OCI-LY3 (cell line): ENCODE measurements at regions not wholly inside any gene's neighbourhood (a gene's known extent, or its start where the extent isn't known, plus 50 kb on each side); places are given as distances from the start of the nearest gene placed in this dataset.

Experiments
- H2AFZ ChIP-seq: fragments of 200-600, 300-600 bp; shearing (Covaris generic); 2 replicates; pipeline ENCODE4 v1.6.0; 2014; ENCODE audit warnings: antibody characterized with exemption, low read depth, low read length
- H3K27ac ChIP-seq: fragments of 200-600, 300-600 bp; sonication (generic); 2 replicates; pipeline ENCODE4 v1.5.1; 2014; ENCODE audit warnings: mild to moderate bottlenecking, low read length, moderate library complexity, mixed read lengths
- H3K27me3 ChIP-seq: fragments of 200-600, 300-600 bp; sonication (generic); 2 replicates; pipeline ENCODE4 v1.6.1; 2014; ENCODE audit warnings: low read depth, low read length, mixed read lengths
- H3K36me3 ChIP-seq: fragments of 200-600, 300-600 bp; sonication (generic); replicated peaks from 2 replicates; pipeline ENCODE3; 2014; ENCODE audit warnings: low read depth, low read length, mixed read lengths
- H3K4me1 ChIP-seq: fragments of 300-600, 200-600 bp; sonication (generic); 2 replicates; pipeline ENCODE4 v1.6.1; 2014; ENCODE audit warnings: low read length, mixed read lengths
- H3K4me2 ChIP-seq: fragments of 200-600, 300-600 bp; sonication (generic); 2 replicates; pipeline ENCODE4 v1.6.1; 2014; ENCODE audit warnings: low read length, mixed read lengths
- H3K4me3 ChIP-seq: fragments of 300-600, 200-600 bp; sonication (generic); 2 replicates; pipeline ENCODE4 v1.5.1; 2014; ENCODE audit warnings: antibody characterized with exemption, mild to moderate bottlenecking, low read length, moderate library complexity
- H3K79me2 ChIP-seq: fragments of 300-600, 200-600 bp; shearing (Covaris generic); 2 replicates; pipeline ENCODE4 v1.6.1; 2014; ENCODE audit warnings: mild to moderate bottlenecking, low read length, mixed read lengths
- H3K9ac ChIP-seq: fragments of 300-600, 200-600 bp; shearing (Covaris generic); 2 replicates; pipeline ENCODE4 v1.6.0; 2014; ENCODE audit warnings: mild to moderate bottlenecking, low read length, moderate library complexity
- H3K9me3 ChIP-seq: fragments of 200-600, 300-600 bp; shearing (Covaris generic); 2 replicates; pipeline ENCODE4 v1.6.1; 2014; ENCODE audit warnings: low read length, mixed read lengths; ENCODE audit not compliant: insufficient read depth
- H4K20me1 ChIP-seq: fragments of 200-600, 300-600 bp; sonication (generic); 2 replicates; pipeline ENCODE4 v1.6.1; 2016; ENCODE audit warnings: low read length, mixed read lengths; ENCODE audit not compliant: insufficient read depth
- EZH2phosphoT487 ChIP-seq: fragments of 200-600 bp; shearing (Covaris generic); IDR thresholded peaks from 2 replicates; pipeline ENCODE4 v1.6.1; 2018; ENCODE audit warnings: antibody characterized with exemption, mixed run types, low read depth
- TF ChIP-seq, protein P1 (sequence below): fragments of 200-600, 300-600 bp; sonication (generic); IDR thresholded peaks from 2 replicates; pipeline ENCODE4 v1.5.1; 2014; ENCODE audit warnings: antibody characterized with exemption, low read length, low read depth

DNA sequence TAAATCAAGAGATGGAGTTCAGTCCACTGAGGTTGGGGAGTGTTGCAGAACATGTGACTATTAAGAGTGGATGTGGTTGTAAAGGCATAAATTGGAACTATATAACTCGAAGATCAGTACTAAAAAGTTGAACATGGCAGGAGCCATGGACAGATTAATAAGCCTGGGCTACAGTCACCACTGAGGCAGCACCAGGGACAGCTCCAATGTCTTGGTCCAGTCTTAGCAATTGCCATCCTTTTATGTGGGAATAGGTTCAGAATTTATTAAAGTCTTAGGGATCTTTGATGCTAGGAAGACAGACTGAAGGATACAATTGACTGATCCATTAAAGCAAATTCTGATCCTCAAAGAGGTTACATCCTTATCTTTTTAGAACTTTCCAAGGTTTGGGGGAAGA, 156.6 kb downstream of the ADRA2A start:
- Histone ChIP-seq H3K4me2 (no peak overlapping the region), H3K27me3 (no peaks in the 10 kb centered on the region), H2AFZ (no peak overlapping the region), H3K36me3 (no peaks in the 10 kb centered on the region), H3K9ac (no peak overlapping the region), H3K4me1 (no peaks in the 10 kb centered on the region), H3K79me2 (no peaks in the 10 kb centered on the region), H3K27ac (no peak overlapping the region), H3K4me3 (no peak overlapping the region), H4K20me1 (no peaks in the 10 kb centered on the region), H3K9me3 (no peaks in the 10 kb centered on the region)
- TF ChIP-seq, protein P1, sequence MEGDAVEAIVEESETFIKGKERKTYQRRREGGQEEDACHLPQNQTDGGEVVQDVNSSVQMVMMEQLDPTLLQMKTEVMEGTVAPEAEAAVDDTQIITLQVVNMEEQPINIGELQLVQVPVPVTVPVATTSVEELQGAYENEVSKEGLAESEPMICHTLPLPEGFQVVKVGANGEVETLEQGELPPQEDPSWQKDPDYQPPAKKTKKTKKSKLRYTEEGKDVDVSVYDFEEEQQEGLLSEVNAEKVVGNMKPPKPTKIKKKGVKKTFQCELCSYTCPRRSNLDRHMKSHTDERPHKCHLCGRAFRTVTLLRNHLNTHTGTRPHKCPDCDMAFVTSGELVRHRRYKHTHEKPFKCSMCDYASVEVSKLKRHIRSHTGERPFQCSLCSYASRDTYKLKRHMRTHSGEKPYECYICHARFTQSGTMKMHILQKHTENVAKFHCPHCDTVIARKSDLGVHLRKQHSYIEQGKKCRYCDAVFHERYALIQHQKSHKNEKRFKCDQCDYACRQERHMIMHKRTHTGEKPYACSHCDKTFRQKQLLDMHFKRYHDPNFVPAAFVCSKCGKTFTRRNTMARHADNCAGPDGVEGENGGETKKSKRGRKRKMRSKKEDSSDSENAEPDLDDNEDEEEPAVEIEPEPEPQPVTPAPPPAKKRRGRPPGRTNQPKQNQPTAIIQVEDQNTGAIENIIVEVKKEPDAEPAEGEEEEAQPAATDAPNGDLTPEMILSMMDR, result no peak
- TF ChIP-seq EZH2phosphoT487, result no peak

DNA sequence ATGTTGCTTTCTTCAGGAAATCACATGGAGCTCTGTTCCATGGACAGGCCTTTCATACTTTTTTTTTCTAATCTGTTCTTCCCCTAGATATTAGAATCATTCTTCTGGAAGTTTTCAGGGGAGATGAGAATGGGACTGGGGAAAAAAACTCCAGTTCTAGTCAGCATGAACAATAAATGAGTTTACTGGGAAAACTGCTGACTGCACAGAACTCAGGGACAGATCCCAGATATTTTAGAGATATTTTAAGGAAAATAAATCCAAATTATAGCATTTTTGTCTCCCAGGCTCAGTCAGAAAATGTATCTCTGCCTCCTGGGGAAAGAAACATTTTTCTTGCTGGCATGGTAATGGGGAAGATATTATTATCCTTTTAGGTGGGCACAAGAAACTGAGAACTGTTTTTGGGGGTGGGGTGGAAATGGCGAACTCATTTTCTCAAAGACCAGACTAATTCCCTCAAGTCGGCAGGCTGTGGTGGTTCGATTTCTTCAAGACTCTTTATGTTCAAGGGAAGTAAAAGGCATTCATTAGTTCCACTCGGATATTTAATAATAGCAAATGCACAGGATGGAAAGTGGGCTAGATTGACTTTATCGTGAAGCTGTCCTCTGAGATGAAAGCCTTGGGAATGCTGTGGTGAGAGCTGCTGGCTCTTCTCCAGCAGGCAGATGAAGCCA, 157.5 kb downstream of the ADRA2A start:
- H3K9ac ChIP-seq, result no peak overlapping the region
- H3K27me3 ChIP-seq, result no peaks in the 10 kb centered on the region
- H3K36me3 ChIP-seq, result no peaks in the 10 kb centered on the region
- no peak overlapping the region for H3K27ac ChIP-seq
- H3K4me3 ChIP-seq, result no peak overlapping the region
- H2AFZ ChIP-seq, result no peak overlapping the region
- no peaks in the 10 kb centered on the region for H3K4me1 ChIP-seq
- H4K20me1 ChIP-seq, result no peaks in the 10 kb centered on the region
- H3K9me3 ChIP-seq, result no peaks in the 10 kb centered on the region
- TF ChIP-seq EZH2phosphoT487, result no peak
- TF ChIP-seq, protein P1, result no peak
- H3K4me2 ChIP-seq, result no peak overlapping the region
- H3K79me2 ChIP-seq, result no peaks in the 10 kb centered on the region

DNA sequence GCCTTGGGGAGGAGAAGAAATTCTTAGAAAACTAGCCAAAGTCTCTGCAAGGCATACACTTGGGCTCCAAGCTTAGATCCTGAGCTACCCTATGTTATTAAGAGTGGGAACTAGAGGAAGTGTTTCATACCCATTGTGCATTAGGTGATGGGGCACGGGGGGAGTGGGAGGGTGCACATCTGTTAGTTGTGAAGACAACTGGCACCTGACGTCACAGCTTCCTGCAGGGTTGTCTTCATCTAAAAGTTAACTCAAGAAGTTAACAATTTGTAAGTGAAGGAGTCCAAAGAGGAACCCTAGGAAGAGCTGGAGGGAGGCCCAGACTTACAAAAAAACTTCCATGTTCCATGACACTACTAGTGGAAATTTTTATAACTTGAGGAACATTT, 158.1 kb downstream of the ADRA2A start:
- no peak for TF ChIP-seq EZH2phosphoT487
- TF ChIP-seq, protein P1, result no peak
- no peaks in the 10 kb centered on the region for H3K27me3 ChIP-seq
- H3K27ac ChIP-seq, result no peak overlapping the region
- H3K4me1 ChIP-seq, result no peaks in the 10 kb centered on the region
- H2AFZ ChIP-seq, result no peak overlapping the region
- no peaks in the 10 kb centered on the region for H3K9me3 ChIP-seq
- no peaks in the 10 kb centered on the region for H3K79me2 ChIP-seq
- H3K9ac ChIP-seq, result no peak overlapping the region
- H3K4me2 ChIP-seq, result no peak overlapping the region
- H3K36me3 ChIP-seq, result no peaks in the 10 kb centered on the region
- H3K4me3 ChIP-seq, result no peak overlapping the region
- no peaks in the 10 kb centered on the region for H4K20me1 ChIP-seq

DNA sequence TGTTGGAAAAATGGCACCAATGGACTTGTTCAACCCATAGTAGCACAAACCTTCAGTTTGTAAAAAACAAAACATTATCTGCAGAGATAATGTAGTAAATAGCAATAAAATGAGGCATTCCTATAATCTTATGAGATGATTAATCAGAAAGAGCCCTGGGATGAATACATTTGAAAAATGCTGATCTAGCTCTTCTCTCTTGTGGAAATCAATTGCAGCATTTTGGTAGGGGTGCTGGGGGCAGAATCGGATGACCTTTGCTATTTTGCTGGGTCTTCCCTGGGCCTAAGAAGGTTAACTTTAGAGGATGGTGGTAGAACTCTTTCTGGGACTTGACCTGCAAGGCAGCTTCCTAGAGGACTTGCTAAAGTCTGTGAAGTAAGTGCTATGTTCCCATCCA, 163.5 kb downstream of the ADRA2A start:
- no peaks in the 10 kb centered on the region for H3K79me2 ChIP-seq
- no peak overlapping the region for H3K4me2 ChIP-seq
- H3K4me1 ChIP-seq, result no peaks in the 10 kb centered on the region
- TF ChIP-seq EZH2phosphoT487, result no peak
- TF ChIP-seq, protein P1, result no peak
- H3K9ac ChIP-seq, result no peak overlapping the region
- H3K27ac ChIP-seq, result no peak overlapping the region
- H3K9me3 ChIP-seq, result no peaks in the 10 kb centered on the region
- no peak overlapping the region for H2AFZ ChIP-seq
- H4K20me1 ChIP-seq, result no peaks in the 10 kb centered on the region
- H3K36me3 ChIP-seq, result no peaks in the 10 kb centered on the region
- no peaks in the 10 kb centered on the region for H3K27me3 ChIP-seq
- no peak overlapping the region for H3K4me3 ChIP-seq
